Suprapubic skin (tissue), 4 donors: ENCODE measurements at regions not wholly inside any gene's neighbourhood (a gene's known extent, or its start where the extent isn't known, plus 50 kb on each side); places are given as distances from the start of the nearest gene placed in this dataset.

Experiments used
- POLR2A ChIP-seq, 2 donors: fragments of 450-650 bp; IDR thresholded peaks; one replicate each; pipeline ENCODE4 v1.6.1; 2017; ENCODE audit warnings: antibody characterized with exemption in 2 of 2, mild to moderate bottlenecking in 2 of 2, moderate library complexity in 2 of 2
- POLR2AphosphoS5 ChIP-seq, 3 donors: sonication (generic); formaldehyde crosslinking; IDR thresholded peaks; one replicate each; pipeline ENCODE4 v1.6.1; 2017; ENCODE audit warnings: antibody characterized with exemption in 3 of 3
- TF ChIP-seq, protein P1 (sequence below), 2 donors: fragments of 200-600 bp in 1 of 2; fragments of 450-650 bp in 1 of 2; sonication (generic) in 1 of 2; IDR thresholded peaks; one replicate each; pipeline ENCODE4 v1.5.1; 2016 to 2019; ENCODE audit warnings: antibody characterized with exemption in 2 of 2, mild to moderate bottlenecking in 1 of 2, moderate library complexity in 1 of 2

DNA sequence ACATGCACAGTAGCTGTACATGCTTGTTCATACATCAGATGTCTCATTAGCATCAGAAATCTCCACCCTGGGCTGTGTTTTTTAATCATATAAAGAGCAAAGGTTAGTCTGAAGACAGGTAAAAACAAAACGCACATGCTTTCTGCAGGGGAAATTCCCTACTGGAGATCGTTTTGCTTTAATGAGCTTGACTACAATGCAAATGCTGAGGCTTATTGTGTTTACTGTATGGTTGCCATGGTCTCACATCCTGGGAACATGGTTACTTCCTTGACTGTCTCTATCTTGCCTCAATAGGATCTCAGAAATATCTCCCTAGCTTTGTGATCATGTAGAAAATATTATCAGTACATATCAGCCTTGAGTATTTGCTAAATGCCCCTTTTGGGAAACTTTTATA is 336.5 kb upstream of the TFPI start:
- TF ChIP-seq POLR2AphosphoS5 (IDR thresholded peaks at IDR 0.05) (no peak), POLR2A (IDR thresholded peaks at IDR 0.05) (no peak)
- TF ChIP-seq, protein P1, sequence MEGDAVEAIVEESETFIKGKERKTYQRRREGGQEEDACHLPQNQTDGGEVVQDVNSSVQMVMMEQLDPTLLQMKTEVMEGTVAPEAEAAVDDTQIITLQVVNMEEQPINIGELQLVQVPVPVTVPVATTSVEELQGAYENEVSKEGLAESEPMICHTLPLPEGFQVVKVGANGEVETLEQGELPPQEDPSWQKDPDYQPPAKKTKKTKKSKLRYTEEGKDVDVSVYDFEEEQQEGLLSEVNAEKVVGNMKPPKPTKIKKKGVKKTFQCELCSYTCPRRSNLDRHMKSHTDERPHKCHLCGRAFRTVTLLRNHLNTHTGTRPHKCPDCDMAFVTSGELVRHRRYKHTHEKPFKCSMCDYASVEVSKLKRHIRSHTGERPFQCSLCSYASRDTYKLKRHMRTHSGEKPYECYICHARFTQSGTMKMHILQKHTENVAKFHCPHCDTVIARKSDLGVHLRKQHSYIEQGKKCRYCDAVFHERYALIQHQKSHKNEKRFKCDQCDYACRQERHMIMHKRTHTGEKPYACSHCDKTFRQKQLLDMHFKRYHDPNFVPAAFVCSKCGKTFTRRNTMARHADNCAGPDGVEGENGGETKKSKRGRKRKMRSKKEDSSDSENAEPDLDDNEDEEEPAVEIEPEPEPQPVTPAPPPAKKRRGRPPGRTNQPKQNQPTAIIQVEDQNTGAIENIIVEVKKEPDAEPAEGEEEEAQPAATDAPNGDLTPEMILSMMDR (IDR thresholded peaks at IDR 0.05), result no peak
